Gastroesophageal sphincter (tissue), 4 donors: ENCODE measurements at regions not wholly inside any gene's neighbourhood (a gene's known extent, or its start where the extent isn't known, plus 50 kb on each side); places are given as distances from the start of the nearest gene placed in this dataset.

Experiments
- ATAC-seq: fragments of 150-250 bp; one replicate; pipeline ENCODE4 v1.9.1; 2016; ENCODE audit warnings: mild to moderate bottlenecking, moderate library complexity
- H3K27ac ChIP-seq, 4 donors: fragments of 200-600 bp; sonication (generic) in 3 of 4; 1 replicate in 3 of 4; 2 replicates in 1 of 4; pipeline ENCODE4 v1.5.1; 2016 to 2019
- H3K27me3 ChIP-seq: fragments of 200-600 bp; sonication (generic); one replicate; pipeline ENCODE4 v1.5.1; 2019
- H3K36me3 ChIP-seq, 2 donors: fragments of 200-600 bp; sonication (generic); one replicate each; pipeline ENCODE4 v1.5.1; 2019; ENCODE audit warnings: control low read depth in 1 of 2
- H3K4me1 ChIP-seq, 3 donors: fragments of 200-600 bp; sonication (generic); 1 replicate in 2 of 3; 2 replicates in 1 of 3; pipeline ENCODE4 v1.5.1; 2016 to 2019; ENCODE audit warnings: control low read depth in 2 of 3
- H3K4me3 ChIP-seq, 2 donors: fragments of 200-600 bp; sonication (generic); one replicate each; pipeline ENCODE4 v1.5.1; 2019; ENCODE audit warnings: mild to moderate bottlenecking in 1 of 2, moderate library complexity in 1 of 2
- H3K9me3 ChIP-seq, 3 donors: fragments of 200-600 bp; sonication (generic); one replicate each; pipeline ENCODE4 v1.5.1; 2017 to 2019; ENCODE audit warnings: control low read depth in 2 of 3
- CTCF ChIP-seq, 4 experiments: fragments of 200-600 bp in 2 of 4; fragments of 450-650 bp in 2 of 4; sonication (generic) in 1 of 4; IDR thresholded peaks; one replicate each; pipeline ENCODE4 v1.5.1; 2017 to 2019; ENCODE audit warnings: antibody characterized with exemption in 4 of 4, mild to moderate bottlenecking in 2 of 4, moderate library complexity in 2 of 4
- EP300 ChIP-seq: sonication (generic); formaldehyde crosslinking; IDR thresholded peaks from one replicate; pipeline ENCODE4 v1.6.1; 2017; ENCODE audit warnings: antibody characterized with exemption, mild to moderate bottlenecking
- POLR2A ChIP-seq, 2 donors: fragments of 450-650 bp; IDR thresholded peaks; one replicate each; pipeline ENCODE4 v1.6.1; 2017; ENCODE audit warnings: antibody characterized with exemption in 2 of 2, mild to moderate bottlenecking in 2 of 2, moderate library complexity in 1 of 2
- POLR2AphosphoS5 ChIP-seq: sonication (generic); formaldehyde crosslinking; IDR thresholded peaks from one replicate; pipeline ENCODE4 v1.6.1; 2017; ENCODE audit warnings: antibody characterized with exemption
- WGBS, 2 donors: methylation state at CpG; one replicate each; pipeline ENCODE4 v1.1.5; 2018; ENCODE audit warnings: low coverage in 1 of 2; 5-methylcytosine and 5-hydroxymethylcytosine counted together

GRCh38 chr22:34722901-34723300, 343.1 kb upstream of the ISX start:
- H3K4me1 ChIP-seq = no peaks in the 10 kb centered on the region

GRCh38 chr22:34736081-34736480, 329.9 kb upstream of the ISX start:
- Histone ChIP-seq H3K4me1 (no peaks in the 10 kb centered on the region), H3K27me3 (no peaks in the 10 kb centered on the region), H3K4me3 (no peak overlapping the region), H3K9me3 (no peaks in the 10 kb centered on the region), H3K36me3 (no peaks in the 10 kb centered on the region), H3K27ac (no peak overlapping the region)
- TF ChIP-seq EP300 (no peak), POLR2AphosphoS5 (no peak), CTCF (IDR thresholded peaks at IDR 0.05) (no peak), POLR2A (IDR thresholded peaks at IDR 0.05) (no peak)
- ATAC-seq = no peak
- WGBS, 2 donors = 88% methylated on average over 1 of the region's 1 CpG; no CpG with 5 or more reads in 1 of the 2 donors

More at GRCh38 chr22:34722901-34723300, 343.1 kb upstream of the ISX start:
- H3K27ac ChIP-seq = no peak overlapping the region
- 27 to 56% methylated on average over 1 to 2 of the region's 2 CpGs for WGBS, 2 donors
- peaks cover 5% of the 10 kb centered on the region for H3K27me3 ChIP-seq
- no peaks in the 10 kb centered on the region for H3K36me3 ChIP-seq
- ATAC-seq = no peak
- peaks cover 0 to 35% (median 0%) of the 10 kb centered on the region in 3 donors for H3K9me3 ChIP-seq
- TF ChIP-seq CTCF (IDR thresholded peaks at IDR 0.05) (no peak), POLR2A (IDR thresholded peaks at IDR 0.05) (no peak), EP300 (no peak), POLR2AphosphoS5 (no peak)
- no peak overlapping the region for H3K4me3 ChIP-seq

- no peak for ATAC-seq
- Histone ChIP-seq H3K27ac (no peak overlapping the region), H3K36me3 (no peaks in the 10 kb centered on the region), H3K27me3 (no peaks in the 10 kb centered on the region), H3K4me3 (no peak overlapping the region), H3K4me1 (no peaks in the 10 kb centered on the region), H3K9me3 (no peaks in the 10 kb centered on the region)
- TF ChIP-seq POLR2AphosphoS5 (no peak), CTCF (IDR thresholded peaks at IDR 0.05) (no peak), EP300 (no peak), POLR2A (IDR thresholded peaks at IDR 0.05) (no peak)
- WGBS, 2 donors = 58 to 72% methylated on average over 3 of the region's 3 CpGs
Measured at GRCh38 chr22:34738661-34739400, 327.1 kb upstream of the ISX start.

- no peak overlapping the region for H3K4me3 ChIP-seq
- 60 to 79% methylated on average over 6 of the region's 6 CpGs for WGBS, 2 donors
- H3K9me3 ChIP-seq = no peaks in the 10 kb centered on the region
- H3K36me3 ChIP-seq = no peaks in the 10 kb centered on the region
- ATAC-seq = no peak
- H3K27me3 ChIP-seq = no peaks in the 10 kb centered on the region
- H3K4me1 ChIP-seq = no peaks in the 10 kb centered on the region
- H3K27ac ChIP-seq = no peak overlapping the region
- TF ChIP-seq EP300 (no peak), POLR2AphosphoS5 (no peak), CTCF (IDR thresholded peaks at IDR 0.05) (no peak), POLR2A (IDR thresholded peaks at IDR 0.05) (no peak)
Measured at GRCh38 chr22:34743110-34743751, 322.7 kb upstream of the ISX start.
